C4-2B (cell line): ENCODE measurements at regions not wholly inside any gene's neighbourhood (a gene's known extent, or its start where the extent isn't known, plus 50 kb on each side); places are given as distances from the start of the nearest gene placed in this dataset.

Source experiments
- ZFX ChIP-seq: fragments of 450-650 bp; IDR thresholded peaks from 2 replicates; pipeline ENCODE4 v1.6.1; 2017
- TF ChIP-seq, protein P1 (sequence below): fragments of 450-650 bp; conservative IDR thresholded peaks from 2 replicates; pipeline ENCODE4 v1.5.1; 2017; ENCODE audit warnings: mild to moderate bottlenecking

DNA sequence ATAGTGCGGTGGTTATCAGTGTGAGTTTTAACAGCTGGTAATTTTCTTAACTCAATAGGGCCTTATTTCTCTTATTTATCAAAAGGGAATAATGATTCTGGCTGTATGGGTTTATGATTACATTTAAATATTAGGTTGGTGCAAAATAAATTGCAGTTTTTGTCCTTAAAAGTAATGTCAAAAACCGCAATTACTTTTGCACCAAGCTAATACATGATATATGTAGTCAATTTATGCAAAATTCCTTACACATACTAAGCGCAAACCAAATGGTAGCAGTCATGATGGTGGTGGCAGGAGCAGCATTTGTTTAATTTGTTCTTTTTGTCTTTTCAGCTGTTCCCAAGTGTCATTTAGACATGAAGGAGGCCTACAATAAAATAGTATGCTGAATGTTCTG is 1777.1 kb downstream of the OLFM4 start:
- TF ChIP-seq, protein P1, sequence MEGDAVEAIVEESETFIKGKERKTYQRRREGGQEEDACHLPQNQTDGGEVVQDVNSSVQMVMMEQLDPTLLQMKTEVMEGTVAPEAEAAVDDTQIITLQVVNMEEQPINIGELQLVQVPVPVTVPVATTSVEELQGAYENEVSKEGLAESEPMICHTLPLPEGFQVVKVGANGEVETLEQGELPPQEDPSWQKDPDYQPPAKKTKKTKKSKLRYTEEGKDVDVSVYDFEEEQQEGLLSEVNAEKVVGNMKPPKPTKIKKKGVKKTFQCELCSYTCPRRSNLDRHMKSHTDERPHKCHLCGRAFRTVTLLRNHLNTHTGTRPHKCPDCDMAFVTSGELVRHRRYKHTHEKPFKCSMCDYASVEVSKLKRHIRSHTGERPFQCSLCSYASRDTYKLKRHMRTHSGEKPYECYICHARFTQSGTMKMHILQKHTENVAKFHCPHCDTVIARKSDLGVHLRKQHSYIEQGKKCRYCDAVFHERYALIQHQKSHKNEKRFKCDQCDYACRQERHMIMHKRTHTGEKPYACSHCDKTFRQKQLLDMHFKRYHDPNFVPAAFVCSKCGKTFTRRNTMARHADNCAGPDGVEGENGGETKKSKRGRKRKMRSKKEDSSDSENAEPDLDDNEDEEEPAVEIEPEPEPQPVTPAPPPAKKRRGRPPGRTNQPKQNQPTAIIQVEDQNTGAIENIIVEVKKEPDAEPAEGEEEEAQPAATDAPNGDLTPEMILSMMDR = no peak
- no peak for TF ChIP-seq ZFX
